OCI-LY7 (cell line): ENCODE measurements at regions not wholly inside any gene's neighbourhood (a gene's known extent, or its start where the extent isn't known, plus 50 kb on each side); places are given as distances from the start of the nearest gene placed in this dataset.

Experiments used
- EZH2phosphoT487 ChIP-seq: fragments of 200-600 bp; sonication (generic); IDR thresholded peaks from 2 replicates; pipeline ENCODE4 v1.6.1; 2018; ENCODE audit warnings: low read depth, borderline replicate concordance, mild to moderate bottlenecking, mixed run types, antibody characterized with exemption, low read length, moderate library complexity, mixed read lengths
- TF ChIP-seq, protein P1 (sequence below): fragments of 200-600 bp; sonication (generic); conservative IDR thresholded peaks from 2 replicates; pipeline ENCODE4 v1.5.1; 2014; ENCODE audit warnings: mild to moderate bottlenecking, antibody characterized with exemption, low read length, moderate library complexity, mixed read lengths

DNA sequence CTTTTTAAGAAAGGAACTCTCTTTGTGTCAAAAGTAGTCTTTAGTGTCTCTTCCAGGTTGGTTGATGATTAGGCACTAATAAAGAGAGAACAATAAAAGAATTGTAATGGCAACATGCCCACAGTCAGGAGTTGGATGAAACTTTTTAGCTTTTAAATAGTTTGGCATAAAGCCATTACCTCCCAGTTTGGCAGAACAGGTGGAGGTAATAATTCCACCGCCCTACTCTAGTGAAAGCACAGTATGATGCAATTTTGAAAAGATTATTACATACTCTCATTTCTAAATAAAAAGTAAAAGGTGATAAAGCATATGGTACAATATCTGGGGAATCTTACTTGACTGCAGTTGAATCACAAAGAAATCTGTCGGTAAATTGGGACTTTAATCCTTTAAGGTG is 497.6 kb downstream of the SUCLA2 start:
- TF ChIP-seq, protein P1, sequence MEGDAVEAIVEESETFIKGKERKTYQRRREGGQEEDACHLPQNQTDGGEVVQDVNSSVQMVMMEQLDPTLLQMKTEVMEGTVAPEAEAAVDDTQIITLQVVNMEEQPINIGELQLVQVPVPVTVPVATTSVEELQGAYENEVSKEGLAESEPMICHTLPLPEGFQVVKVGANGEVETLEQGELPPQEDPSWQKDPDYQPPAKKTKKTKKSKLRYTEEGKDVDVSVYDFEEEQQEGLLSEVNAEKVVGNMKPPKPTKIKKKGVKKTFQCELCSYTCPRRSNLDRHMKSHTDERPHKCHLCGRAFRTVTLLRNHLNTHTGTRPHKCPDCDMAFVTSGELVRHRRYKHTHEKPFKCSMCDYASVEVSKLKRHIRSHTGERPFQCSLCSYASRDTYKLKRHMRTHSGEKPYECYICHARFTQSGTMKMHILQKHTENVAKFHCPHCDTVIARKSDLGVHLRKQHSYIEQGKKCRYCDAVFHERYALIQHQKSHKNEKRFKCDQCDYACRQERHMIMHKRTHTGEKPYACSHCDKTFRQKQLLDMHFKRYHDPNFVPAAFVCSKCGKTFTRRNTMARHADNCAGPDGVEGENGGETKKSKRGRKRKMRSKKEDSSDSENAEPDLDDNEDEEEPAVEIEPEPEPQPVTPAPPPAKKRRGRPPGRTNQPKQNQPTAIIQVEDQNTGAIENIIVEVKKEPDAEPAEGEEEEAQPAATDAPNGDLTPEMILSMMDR = no peak
- no peak for TF ChIP-seq EZH2phosphoT487
